ENCODE measurements at regions not wholly inside any gene's neighbourhood (a gene's known extent, or its start where the extent isn't known, plus 50 kb on each side); places are given as distances from the start of the nearest gene placed in this dataset.

GRCh38 chr3:117417411-117417810 is 707.8 kb downstream of the TUSC7 start:
- TF ChIP-seq CTCF (IDR thresholded peaks at IDR 0.05), result no peak
- no peaks in the 10 kb centered on the region for H3K36me3 ChIP-seq (ENCODE audit: low read depth)
- DNase-seq (no peak), ATAC-seq (no peak)
- no peak overlapping the region for H3K4me3 ChIP-seq
- H3K4me1 ChIP-seq (ENCODE audit: low read depth), result no peaks in the 10 kb centered on the region
- intact Hi-C loops (cut with DNase I, micrococcal nuclease), result no loop called here
- H3K9me3 ChIP-seq, result no peaks in the 10 kb centered on the region

- H3K9me3 ChIP-seq, result no peaks in the 10 kb centered on the region
- no peak overlapping the region for H3K4me3 ChIP-seq
- no peaks in the 10 kb centered on the region for H3K4me1 ChIP-seq (ENCODE audit: low read depth)
- H3K36me3 ChIP-seq (ENCODE audit: low read depth), result no peaks in the 10 kb centered on the region
- no peak for DNase-seq
- no peak for TF ChIP-seq CTCF (IDR thresholded peaks at IDR 0.05)
- ATAC-seq, result no peak
- intact Hi-C loops (cut with DNase I, micrococcal nuclease), result no loop called here
Observed at GRCh38 chr3:117427081-117427480, 717.5 kb downstream of the TUSC7 start.

GRCh38 chr3:117433427-117433826 is 723.8 kb downstream of the TUSC7 start:
- intact Hi-C loops (cut with DNase I, micrococcal nuclease), result no loop called here
- no peaks in the 10 kb centered on the region for H3K36me3 ChIP-seq (ENCODE audit: low read depth)
- H3K4me1 ChIP-seq (ENCODE audit: low read depth), result no peaks in the 10 kb centered on the region
- no peak overlapping the region for H3K4me3 ChIP-seq
- ATAC-seq (no peak), DNase-seq (no peak)
- TF ChIP-seq CTCF (IDR thresholded peaks at IDR 0.05), result no peak
- no peaks in the 10 kb centered on the region for H3K9me3 ChIP-seq

- ATAC-seq (no peak), DNase-seq (no peak)
- no peak for TF ChIP-seq CTCF (IDR thresholded peaks at IDR 0.05)
- no peaks in the 10 kb centered on the region for H3K4me1 ChIP-seq (ENCODE audit: low read depth)
- no peaks in the 10 kb centered on the region for H3K36me3 ChIP-seq (ENCODE audit: low read depth)
- intact Hi-C loops (cut with DNase I, micrococcal nuclease), result no loop called here
- H3K9me3 ChIP-seq, result no peaks in the 10 kb centered on the region
- no peak overlapping the region for H3K4me3 ChIP-seq
Observed at GRCh38 chr3:117434661-117435412, 725.3 kb downstream of the TUSC7 start.

GRCh38 chr3:117435506-117435905 is 725.9 kb downstream of the TUSC7 start:
- intact Hi-C loops (cut with DNase I, micrococcal nuclease), result no loop called here
- no peaks in the 10 kb centered on the region for H3K36me3 ChIP-seq (ENCODE audit: low read depth)
- no peak for ATAC-seq
- no peak for DNase-seq
- no peak overlapping the region for H3K4me3 ChIP-seq
- TF ChIP-seq CTCF (IDR thresholded peaks at IDR 0.05), result no peak
- H3K4me1 ChIP-seq (ENCODE audit: low read depth), result no peaks in the 10 kb centered on the region
- H3K9me3 ChIP-seq, result no peaks in the 10 kb centered on the region

GRCh38 chr3:117439812-117440211 is 730.2 kb downstream of the TUSC7 start:
- H3K9me3 ChIP-seq, result no peaks in the 10 kb centered on the region
- H3K36me3 ChIP-seq (ENCODE audit: low read depth), result no peaks in the 10 kb centered on the region
- intact Hi-C loops (cut with DNase I, micrococcal nuclease), result no loop called here
- TF ChIP-seq CTCF (IDR thresholded peaks at IDR 0.05), result no peak
- DNase-seq, result peak in 1 of 3 donors; percentile 4
- no peaks in the 10 kb centered on the region for H3K4me1 ChIP-seq (ENCODE audit: low read depth)
- H3K4me3 ChIP-seq, result no peak overlapping the region
- no peak for ATAC-seq
